HCT116 (cell line): ENCODE measurements at regions not wholly inside any gene's neighbourhood (a gene's known extent, or its start where the extent isn't known, plus 50 kb on each side); places are given as distances from the start of the nearest gene placed in this dataset.

ENCODE experiments used
- ATAC-seq: fragments of 200-7000 bp; cut with Tn5 transposase; 2 replicates; pipeline ENCODE4 v1.9.1; 2020; ENCODE audit warnings: mild to moderate bottlenecking, moderate library complexity
- BruUV-seq: library from RNA; stranded (reverse); fragments of 400-500 nt; replicated peaks from 2 replicates; lab custom pipeline; 2021; lab: Mats Ljungman, UMichigan
- CTCF ChIA-PET: fragments of 300-600 bp; sonication (Branson Sonifier 250); formaldehyde crosslinking; loops from one replicate; lab custom pipeline; 2021; ENCODE audit warnings: antibody characterized with exemption; lab: Charles Lee
- POLR2A ChIA-PET: fragments of 300-600, 350-600 bp; sonication (Branson Sonifier 250); formaldehyde crosslinking; loops from one replicate; lab custom pipeline; 2021; ENCODE audit warnings: antibody characterized with exemption; lab: Charles Lee
- RAD21 ChIA-PET, 2 experiments: fragments of 300-600 bp; sonication (Branson Sonifier 250); formaldehyde crosslinking; loops; one replicate each; lab custom pipeline; 2023; ENCODE audit warnings: low total read pairs in 2 of 2; ENCODE audit not compliant: uncharacterized antibody in 2 of 2, unreplicated experiment in 2 of 2, low non-redundant PET in 1 of 2; lab: Charles Lee
- DNase-seq: peaks from one replicate; pipeline ENCODE4 v3.0.0-alpha.2; 2010; ENCODE audit warnings: low read depth, low spot score
- H2AFZ ChIP-seq: fragments of 200-600 bp; shearing (Covaris generic), sonication (generic); 2 replicates; pipeline ENCODE4 v1.6.1; 2017; ENCODE audit warnings: low read depth, mixed run types, mixed read lengths, antibody characterized with exemption, low read length; ENCODE audit not compliant: poor library complexity, severe bottlenecking
- H3K27ac ChIP-seq: 2 replicates; pipeline ENCODE4 v1.5.1; 2012; ENCODE audit warnings: low read depth, low read length
- H3K27me3 ChIP-seq: fragments of 200-600 bp; sonication (generic); 2 replicates; pipeline ENCODE4 v1.6.1; 2016; ENCODE audit warnings: mixed run types, low read length, mixed read lengths; ENCODE audit not compliant: insufficient read depth
- H3K36me3 ChIP-seq, 2 experiments: fragments of 200-500 bp in 1 of 2; fragments of 200-600 bp in 1 of 2; sonication (Bioruptor generic) in 1 of 2; sonication (generic) in 1 of 2; 2 replicates each; pipeline versions ENCODE4 v1.5.1 to v1.6.1; 2014 to 2016; ENCODE audit warnings: low read length in 2 of 2, inconsistent platforms in 1 of 2, mixed read lengths in 1 of 2, mixed run types in 1 of 2; ENCODE audit not compliant: insufficient read depth in 2 of 2, control insufficient read depth in 1 of 2
- H3K4me1 ChIP-seq, 2 experiments: fragments of 200-600 bp in 1 of 2; sonication (generic) in 1 of 2; 2 replicates each; pipeline versions ENCODE4 v1.5.1 to v1.6.1; 2012 to 2017; ENCODE audit warnings: low read length in 2 of 2, inconsistent platforms in 1 of 2, mild to moderate bottlenecking in 1 of 2, mixed read lengths in 1 of 2, mixed run types in 1 of 2, moderate library complexity in 1 of 2; ENCODE audit not compliant: insufficient read depth in 2 of 2, control insufficient read depth in 1 of 2
- H3K4me2 ChIP-seq: fragments of 200-600 bp; sonication (generic); 2 replicates; pipeline ENCODE4 v1.6.1; 2017; ENCODE audit warnings: mixed run types, low read length, mixed read lengths
- H3K4me3 ChIP-seq, 2 experiments: fragments of 200-600 bp in 1 of 2; sonication (generic) in 1 of 2; replicated peaks in 1 of 2; 2 replicates each; pipeline ENCODE4 v1.5.1; 2011 to 2016; ENCODE audit warnings: low read length in 2 of 2, control low read depth in 1 of 2, low read depth in 1 of 2, mild to moderate bottlenecking in 1 of 2, mixed read lengths in 1 of 2, mixed run types in 1 of 2
- H3K79me2 ChIP-seq: fragments of 200-600 bp; sonication (generic); 2 replicates; pipeline ENCODE4 v1.6.1; 2017; ENCODE audit warnings: mild to moderate bottlenecking, mixed run types, low read length, moderate library complexity, mixed read lengths; ENCODE audit not compliant: insufficient read depth
- H3K9ac ChIP-seq: fragments of 200-600 bp; sonication (generic); 2 replicates; pipeline ENCODE4 v1.6.1; 2016; ENCODE audit warnings: low read length, mixed read lengths
- H3K9me2 ChIP-seq: fragments of 200-600 bp; sonication (generic), shearing (Covaris generic); 2 replicates; pipeline ENCODE4 v1.6.1; 2017; ENCODE audit warnings: mixed run types, mild to moderate bottlenecking, moderate library complexity; ENCODE audit not compliant: insufficient read depth
- H3K9me3 ChIP-seq, 2 experiments: fragments of 200-500 bp in 1 of 2; fragments of 200-600 bp in 1 of 2; sonication (Bioruptor generic) in 1 of 2; sonication (generic) in 1 of 2; 2 replicates each; pipeline ENCODE4 v1.6.1; 2014 to 2017; ENCODE audit warnings: low read length in 2 of 2, mixed read lengths in 2 of 2, inconsistent platforms in 1 of 2, low read depth in 1 of 2, mild to moderate bottlenecking in 1 of 2, mixed run types in 1 of 2, moderate library complexity in 1 of 2; ENCODE audit not compliant: control insufficient read depth in 1 of 2, insufficient read depth in 1 of 2
- H4K20me1 ChIP-seq: fragments of 200-600 bp; sonication (generic), shearing (Covaris generic); 2 replicates; pipeline ENCODE4 v1.6.1; 2017; ENCODE audit warnings: mixed run types, mild to moderate bottlenecking, moderate library complexity; ENCODE audit not compliant: insufficient read depth
- CBX3 ChIP-seq: IDR thresholded peaks from 2 replicates; pipeline ENCODE4 v1.6.1; 2012; ENCODE audit warnings: low read depth
- CEBPB ChIP-seq: IDR thresholded peaks from 2 replicates; pipeline ENCODE4 v1.6.1; 2012; ENCODE audit warnings: low read depth
- CTCF ChIP-seq, 3 experiments: fragments of 200-600 bp in 1 of 3; sonication (generic) in 1 of 3; IDR thresholded peaks in 2 of 3; conservative IDR thresholded peaks in 1 of 3; 2 replicates each; pipeline ENCODE4 v1.5.1; 2012 to 2017; ENCODE audit warnings: low read depth in 2 of 3, low read length in 2 of 3, antibody characterized with exemption in 1 of 3, borderline replicate concordance in 1 of 3, control low read depth in 1 of 3, mild to moderate bottlenecking in 1 of 3, mixed read lengths in 1 of 3, mixed run types in 1 of 3, moderate library complexity in 1 of 3; ENCODE audit not compliant: insufficient read depth in 1 of 3
- EGR1 ChIP-seq: IDR thresholded peaks from 2 replicates; pipeline ENCODE4 v1.6.1; 2012; ENCODE audit warnings: low read depth
- FOSL1 ChIP-seq: IDR thresholded peaks from 2 replicates; pipeline ENCODE4 v1.6.1; 2012; ENCODE audit warnings: low read depth
- JUND ChIP-seq: IDR thresholded peaks from 2 replicates; pipeline ENCODE4 v1.6.1; 2012
- POLR2A ChIP-seq: IDR thresholded peaks from 2 replicates; pipeline ENCODE4 v1.7.0; 2011; ENCODE audit warnings: borderline replicate concordance; ENCODE audit not compliant: insufficient read depth, insufficient read length; ENCODE audit errors: extremely low read depth
- POLR2AphosphoS5 ChIP-seq: IDR thresholded peaks from 2 replicates; pipeline ENCODE4 v1.6.1; 2011; ENCODE audit warnings: mild to moderate bottlenecking, low read depth, low read length, moderate library complexity
- ZBTB33 ChIP-seq: IDR thresholded peaks from 2 replicates; pipeline ENCODE4 v1.6.1; 2011; ENCODE audit warnings: mild to moderate bottlenecking, low read length, moderate library complexity; ENCODE audit not compliant: insufficient replicate concordance; ENCODE audit errors: extremely low read depth
- intact Hi-C: fragments of 100-400 bp; cut with micrococcal nuclease; formaldehyde crosslinking; loops from 2 replicates; pipeline ENCODE4 v1.10.0; 2022

- Histone ChIP-seq H3K27ac (no peak overlapping the region), H4K20me1 (no peaks in the 10 kb centered on the region), H3K4me3 (no peak overlapping the region), H3K9me2 (no peaks in the 10 kb centered on the region), H3K4me1 (no peaks in the 10 kb centered on the region), H3K36me3 (no peaks in the 10 kb centered on the region), H3K27me3 (no peaks in the 10 kb centered on the region), H3K4me2 (no peak overlapping the region), H3K79me2 (no peaks in the 10 kb centered on the region), H3K9ac (no peak overlapping the region), H3K9me3 (no peaks in the 10 kb centered on the region), H2AFZ (no peak overlapping the region)
- TF ChIP-seq POLR2A, result no peak
- no peak for TF ChIP-seq CEBPB
- TF ChIP-seq FOSL1, result no peak
- no peak for TF ChIP-seq EGR1
- ChIA-PET CTCF (no interaction called here), RAD21 (no interaction called here), POLR2A (no interaction called here)
- no TSS peak for BruUV-seq
- DNase-seq (no peak), ATAC-seq (no peak)
- intact Hi-C loops, result no loop called here
These were observed 162.9 kb upstream of the TCERG1L start for GRCh38 chr10:131474416-131474815.

DNA sequence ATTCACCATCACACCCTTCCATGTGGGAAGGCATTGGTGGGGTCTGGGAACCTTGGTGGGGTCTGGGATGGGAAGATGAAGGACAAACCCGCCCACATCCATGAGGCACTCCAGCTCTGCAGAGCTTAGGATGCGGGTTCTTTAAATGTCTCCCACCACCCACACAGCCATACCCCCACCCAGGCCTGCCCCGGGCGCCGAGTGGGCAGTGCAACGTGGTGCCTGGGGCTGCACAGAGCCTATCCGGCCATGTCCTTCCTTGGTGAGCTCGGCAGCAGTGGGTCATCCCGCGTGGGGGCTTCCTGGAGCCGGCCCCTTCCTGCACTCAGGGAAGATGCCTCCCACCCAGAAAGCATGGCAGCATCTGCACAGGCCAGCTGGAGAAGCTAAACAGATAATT, 163.5 kb upstream of the TCERG1L start:
- Histone ChIP-seq H3K4me2 (no peak overlapping the region), H3K9me3 (no peaks in the 10 kb centered on the region), H3K79me2 (no peaks in the 10 kb centered on the region), H4K20me1 (no peaks in the 10 kb centered on the region), H3K4me3 (no peak overlapping the region), H3K9ac (no peak overlapping the region), H3K9me2 (no peaks in the 10 kb centered on the region), H2AFZ (no peak overlapping the region), H3K36me3 (no peaks in the 10 kb centered on the region), H3K27me3 (no peaks in the 10 kb centered on the region), H3K27ac (no peak overlapping the region), H3K4me1 (no peaks in the 10 kb centered on the region)
- no peak for TF ChIP-seq ZBTB33
- no peak for TF ChIP-seq CTCF (IDR thresholded peaks at IDR 0.05 in 2 of 3, conservative IDR thresholded peaks at IDR 0.05 in 1 of 3; ENCODE audit: borderline replicate concordance in 1 of 3, insufficient read depth in 1 of 3, low read depth in 2 of 3, low read length in 2 of 3)
- TF ChIP-seq POLR2AphosphoS5, result no peak
- no peak for TF ChIP-seq CBX3
- no peak for TF ChIP-seq JUND
- POLR2A ChIA-PET, result no interaction called here
- intact Hi-C loops, result no loop called here
- DNase-seq (no peak), ATAC-seq (no peak)
- CTCF ChIA-PET, result no interaction called here
- RAD21 ChIA-PET, result no interaction called here
- BruUV-seq, result no TSS peak
